H7 (cell line): ENCODE measurements at regions not wholly inside any gene's neighbourhood (a gene's known extent, or its start where the extent isn't known, plus 50 kb on each side); places are given as distances from the start of the nearest gene placed in this dataset.

Experiments used
- DNase-seq: peaks from one replicate; pipeline ENCODE4 v3.0.0; 2012
- H3K27me3 ChIP-seq: 2 replicates; pipeline ENCODE4 v1.6.0; 2011; ENCODE audit warnings: mild to moderate bottlenecking, low read length; ENCODE audit not compliant: control insufficient read depth, insufficient read depth
- H3K36me3 ChIP-seq: replicated peaks from 2 replicates; pipeline ENCODE4 v1.5.1; 2011; ENCODE audit warnings: low read length; ENCODE audit not compliant: control insufficient read depth, insufficient read depth
- H3K4me3 ChIP-seq: 2 replicates; pipeline ENCODE4 v1.5.1; 2011; ENCODE audit warnings: low read depth, mild to moderate bottlenecking, control low read depth, low read length, moderate library complexity; ENCODE audit not compliant: insufficient read depth

GRCh38 chr6:139431602-139431956 lies 57.1 kb upstream of the CITED2 start:
- Histone ChIP-seq H3K36me3 (no peaks in the 10 kb centered on the region), H3K27me3 (no peaks in the 10 kb centered on the region), H3K4me3 (no peak overlapping the region)
- no peak for DNase-seq

GRCh38 chr6:139430899-139431601 lies 56.6 kb upstream of the CITED2 start:
- H3K36me3 ChIP-seq = no peaks in the 10 kb centered on the region
- DNase-seq = no peak
- no peak overlapping the region for H3K4me3 ChIP-seq
- no peaks in the 10 kb centered on the region for H3K27me3 ChIP-seq

- H3K27me3 ChIP-seq = no peaks in the 10 kb centered on the region
- no peaks in the 10 kb centered on the region for H3K36me3 ChIP-seq
- DNase-seq = no peak
- no peak overlapping the region for H3K4me3 ChIP-seq
Measured at GRCh38 chr6:139429580-139430145, 55.2 kb upstream of the CITED2 start.

GRCh38 chr6:139427199-139427598 lies 52.8 kb upstream of the CITED2 start:
- Histone ChIP-seq H3K36me3 (no peaks in the 10 kb centered on the region), H3K4me3 (no peak overlapping the region), H3K27me3 (no peaks in the 10 kb centered on the region)
- DNase-seq = no peak

- no peak for DNase-seq
- Histone ChIP-seq H3K36me3 (no peaks in the 10 kb centered on the region), H3K27me3 (no peaks in the 10 kb centered on the region), H3K4me3 (no peak overlapping the region)
Measured at GRCh38 chr6:139426795-139427194, 52.3 kb upstream of the CITED2 start.

- H3K36me3 ChIP-seq = no peaks in the 10 kb centered on the region
- H3K4me3 ChIP-seq = no peak overlapping the region
- no peaks in the 10 kb centered on the region for H3K27me3 ChIP-seq
- no peak for DNase-seq
Measured at GRCh38 chr6:139425780-139426179, 51.3 kb upstream of the CITED2 start.

GRCh38 chr6:139423971-139424667 lies 49.7 kb upstream of the CITED2 start:
- Histone ChIP-seq H3K4me3 (no peak overlapping the region), H3K27me3 (no peaks in the 10 kb centered on the region), H3K36me3 (no peaks in the 10 kb centered on the region)
- no peak for DNase-seq
